ENCODE measurements at regions not wholly inside any gene's neighbourhood (a gene's known extent, or its start where the extent isn't known, plus 50 kb on each side); places are given as distances from the start of the nearest gene placed in this dataset.

DNA sequence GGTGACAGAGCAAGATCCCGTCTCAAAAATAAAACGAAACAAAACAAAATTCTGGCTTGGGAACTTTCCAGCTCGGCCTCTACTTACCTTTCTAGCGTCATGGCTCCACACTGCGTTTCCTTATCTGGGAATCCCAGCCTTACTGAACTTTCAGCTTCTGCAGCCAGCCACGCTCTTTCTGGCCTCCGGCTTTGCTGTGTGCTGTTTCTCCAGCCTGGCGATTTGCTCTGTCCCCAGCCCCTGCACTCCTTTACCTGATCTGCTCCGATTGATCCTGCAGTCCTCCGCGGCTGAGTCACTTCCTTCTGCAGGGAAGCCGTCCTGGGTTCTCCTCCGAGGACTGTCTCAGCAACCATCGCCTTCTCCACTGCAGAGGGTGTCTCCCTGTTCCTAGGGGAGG, 71.0 kb upstream of the FAM171A1 start:
- H3K4me3 ChIP-seq = no peak overlapping the region
- TF ChIP-seq, protein P1, sequence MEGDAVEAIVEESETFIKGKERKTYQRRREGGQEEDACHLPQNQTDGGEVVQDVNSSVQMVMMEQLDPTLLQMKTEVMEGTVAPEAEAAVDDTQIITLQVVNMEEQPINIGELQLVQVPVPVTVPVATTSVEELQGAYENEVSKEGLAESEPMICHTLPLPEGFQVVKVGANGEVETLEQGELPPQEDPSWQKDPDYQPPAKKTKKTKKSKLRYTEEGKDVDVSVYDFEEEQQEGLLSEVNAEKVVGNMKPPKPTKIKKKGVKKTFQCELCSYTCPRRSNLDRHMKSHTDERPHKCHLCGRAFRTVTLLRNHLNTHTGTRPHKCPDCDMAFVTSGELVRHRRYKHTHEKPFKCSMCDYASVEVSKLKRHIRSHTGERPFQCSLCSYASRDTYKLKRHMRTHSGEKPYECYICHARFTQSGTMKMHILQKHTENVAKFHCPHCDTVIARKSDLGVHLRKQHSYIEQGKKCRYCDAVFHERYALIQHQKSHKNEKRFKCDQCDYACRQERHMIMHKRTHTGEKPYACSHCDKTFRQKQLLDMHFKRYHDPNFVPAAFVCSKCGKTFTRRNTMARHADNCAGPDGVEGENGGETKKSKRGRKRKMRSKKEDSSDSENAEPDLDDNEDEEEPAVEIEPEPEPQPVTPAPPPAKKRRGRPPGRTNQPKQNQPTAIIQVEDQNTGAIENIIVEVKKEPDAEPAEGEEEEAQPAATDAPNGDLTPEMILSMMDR (IDR thresholded peaks at IDR 0.05) = no peak
- H3K27ac ChIP-seq = no peak overlapping the region
- no peak for DNase-seq (ENCODE audit: low spot score)

DNA sequence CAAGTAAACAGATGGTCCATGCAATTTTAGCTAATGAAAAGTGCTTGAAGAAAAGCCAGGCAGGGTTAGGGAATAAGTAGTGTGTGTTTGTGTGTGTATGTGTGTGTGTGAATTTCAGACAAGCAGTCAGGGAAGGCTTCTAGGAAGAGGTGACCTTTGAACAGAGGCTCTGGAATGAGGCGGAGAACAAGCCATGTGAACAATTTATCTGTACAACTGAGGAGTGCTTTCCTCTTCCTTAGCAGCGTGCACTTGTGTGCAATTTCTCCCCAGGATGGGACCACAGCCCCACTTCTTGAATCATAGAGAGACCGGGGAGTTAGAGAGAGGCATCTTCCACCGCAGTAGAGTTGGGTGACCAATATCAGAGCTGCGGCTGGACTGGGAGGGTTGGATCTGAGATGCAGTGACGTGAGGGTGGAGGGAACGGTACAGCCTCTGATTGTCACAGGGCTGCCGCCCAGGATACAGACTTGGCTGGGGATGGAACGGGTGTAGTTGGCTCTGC, 69.2 kb upstream of the FAM171A1 start:
- Histone ChIP-seq H3K27ac (peak overlapping the region; percentile 71 to 85), H3K4me3 (no peak overlapping the region)
- no peak for DNase-seq (ENCODE audit: low spot score)
- TF ChIP-seq, protein P1 (IDR thresholded peaks at IDR 0.05) = no peak

DNA sequence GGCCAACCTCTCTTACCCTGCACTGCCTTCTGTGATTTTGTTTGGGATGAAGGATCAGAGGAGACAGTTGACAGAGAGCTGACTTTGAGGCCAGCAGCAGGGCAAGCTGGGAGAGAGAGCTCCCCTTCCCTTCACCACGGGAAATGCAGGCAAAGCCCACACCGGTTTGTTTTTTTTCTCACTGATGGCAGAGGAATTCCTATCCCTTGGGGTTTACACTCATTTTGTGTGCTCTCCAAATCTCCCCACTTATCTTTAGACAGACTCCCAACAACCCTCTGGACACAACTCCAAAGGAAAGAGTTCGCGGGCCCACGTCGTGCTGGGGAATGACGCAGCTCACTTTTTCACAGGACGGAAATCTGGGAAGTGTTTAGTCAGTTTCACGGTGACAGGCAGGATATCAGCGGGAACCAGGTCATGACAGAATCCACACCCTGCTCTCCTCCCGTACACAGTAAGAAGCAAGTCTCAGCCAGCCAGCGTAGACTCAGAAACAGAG, 68.3 kb upstream of the FAM171A1 start:
- Histone ChIP-seq H3K27ac (peak overlapping the region; percentile 71 to 85), H3K4me3 (peak overlapping the region; percentile 63)
- DNase-seq (ENCODE audit: low spot score) = peak; percentile 83
- TF ChIP-seq, protein P1 (IDR thresholded peaks at IDR 0.05) = peak; percentile 26

DNA sequence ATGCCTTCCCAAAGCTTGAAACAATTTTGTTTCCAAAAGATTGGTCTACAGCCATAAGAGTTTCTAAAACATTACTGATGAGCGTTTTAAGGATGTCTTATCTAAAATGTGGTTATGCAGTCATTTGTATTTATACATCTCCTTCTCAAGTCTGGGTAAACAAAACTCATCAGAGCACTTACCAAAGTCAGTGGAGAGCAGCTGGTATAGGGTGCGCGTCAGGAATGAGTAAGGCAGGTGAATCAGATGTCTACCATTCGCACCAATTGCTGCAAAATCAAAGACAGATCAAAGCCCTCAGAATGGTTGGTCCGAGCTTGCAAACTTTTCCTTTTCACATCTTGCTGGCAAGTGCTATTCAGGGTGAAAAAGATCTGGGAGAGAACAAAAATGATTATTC, 65.6 kb upstream of the FAM171A1 start:
- H3K27ac ChIP-seq = peak overlapping the region in 1 of 2 donors; percentile 45
- no peak for DNase-seq (ENCODE audit: low spot score)
- TF ChIP-seq, protein P1 (IDR thresholded peaks at IDR 0.05) = no peak

DNA sequence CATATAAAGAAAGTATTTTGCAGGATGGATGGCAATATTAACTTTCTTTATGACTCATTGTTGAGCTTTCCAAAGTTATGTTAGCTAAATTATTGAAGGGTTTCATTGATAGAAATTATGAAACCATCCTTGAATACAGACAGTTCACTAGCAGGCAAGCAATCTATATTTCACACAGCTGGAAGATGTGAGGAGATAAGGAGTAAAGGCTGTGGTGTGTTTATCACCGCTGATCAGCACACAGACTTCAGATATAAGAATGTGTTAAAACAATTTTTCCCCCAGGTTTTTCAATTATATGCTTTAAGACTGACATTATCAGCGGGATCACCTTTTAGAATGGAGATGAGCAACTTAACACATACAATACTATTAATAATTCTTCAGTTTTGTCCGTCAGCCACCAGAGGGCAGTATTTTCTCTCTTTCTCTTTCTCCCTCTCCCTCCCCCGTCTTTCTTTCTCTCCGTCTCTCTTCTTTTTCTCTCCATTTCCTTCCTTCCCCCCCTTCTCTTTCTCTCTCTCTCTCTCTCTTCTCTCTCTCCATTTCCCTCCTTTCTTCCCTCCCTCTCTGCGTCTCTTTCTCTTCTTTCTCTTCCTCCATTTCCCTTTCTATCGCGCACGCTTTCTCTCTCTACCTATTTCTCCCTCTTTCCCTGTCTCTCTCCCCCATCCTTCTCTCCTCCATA, 62.9 kb upstream of the FAM171A1 start:
- peak overlapping the region; percentile 11 to 52 for H3K27ac ChIP-seq
- DNase-seq (ENCODE audit: low spot score) = no peak
- TF ChIP-seq, protein P1 (IDR thresholded peaks at IDR 0.05) = peak; percentile 58
- peak overlapping the region; percentile 32 for H3K4me3 ChIP-seq

More for the DNA sequence above, 65.6 kb upstream of the FAM171A1 start:
- no peak overlapping the region for H3K4me3 ChIP-seq

DNA sequence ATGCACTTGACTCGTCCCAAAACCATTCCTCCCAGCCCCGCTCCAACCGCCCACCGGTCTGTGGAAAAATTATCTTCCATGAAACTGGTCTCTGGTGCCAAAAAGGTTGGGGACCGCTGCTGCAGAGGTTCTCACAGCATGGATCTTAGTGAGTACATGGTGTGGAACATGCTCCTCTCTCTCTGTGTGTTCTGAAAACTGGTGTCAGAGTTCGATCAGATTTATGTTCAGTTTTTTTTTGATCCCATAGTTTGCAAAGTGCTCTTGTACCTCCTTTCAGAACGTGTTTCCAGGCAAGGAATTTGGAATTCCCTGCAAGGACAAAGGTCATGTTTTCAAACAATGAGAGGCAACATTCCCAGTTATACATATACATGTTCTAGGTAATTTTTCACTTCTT, 61.2 kb upstream of the FAM171A1 start:
- no peak overlapping the region for H3K27ac ChIP-seq
- H3K4me3 ChIP-seq = no peak overlapping the region
- TF ChIP-seq, protein P1 (IDR thresholded peaks at IDR 0.05) = no peak
- no peak for DNase-seq (ENCODE audit: low spot score)
